Stimulated activated CD4-positive, alpha-beta T cell treated with anti-CD3 and anti-CD28 coated beads, Interleukin-15, amount 100 ng/mL, for 24 hours (primary cell): ENCODE measurements at regions not wholly inside any gene's neighbourhood (a gene's known extent, or its start where the extent isn't known, plus 50 kb on each side); places are given as distances from the start of the nearest gene placed in this dataset.

Experiments used
- DNase-seq: peaks from one replicate; pipeline ENCODE4 v3.0.0-alpha.2; 2020

DNA sequence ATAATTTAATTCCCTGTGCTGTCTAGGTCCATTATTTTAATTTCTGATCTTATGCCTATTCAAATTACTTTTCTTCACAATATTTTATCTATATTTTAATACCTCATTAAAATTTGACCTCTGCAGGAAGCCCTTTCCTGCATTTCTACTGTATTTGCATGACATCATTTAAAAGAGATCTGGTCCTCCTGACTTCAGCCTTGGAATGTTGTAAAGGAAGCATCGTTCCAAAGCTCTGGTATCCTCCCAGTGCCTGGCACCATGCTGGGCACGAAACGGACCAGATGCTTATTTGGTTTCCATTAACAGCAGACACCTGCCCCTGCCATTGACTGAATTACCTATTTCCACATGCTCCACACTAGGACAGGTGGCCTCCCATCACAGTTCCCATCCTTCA is 247.5 kb downstream of the KLF6 start:
- DNase-seq = no peak

DNA sequence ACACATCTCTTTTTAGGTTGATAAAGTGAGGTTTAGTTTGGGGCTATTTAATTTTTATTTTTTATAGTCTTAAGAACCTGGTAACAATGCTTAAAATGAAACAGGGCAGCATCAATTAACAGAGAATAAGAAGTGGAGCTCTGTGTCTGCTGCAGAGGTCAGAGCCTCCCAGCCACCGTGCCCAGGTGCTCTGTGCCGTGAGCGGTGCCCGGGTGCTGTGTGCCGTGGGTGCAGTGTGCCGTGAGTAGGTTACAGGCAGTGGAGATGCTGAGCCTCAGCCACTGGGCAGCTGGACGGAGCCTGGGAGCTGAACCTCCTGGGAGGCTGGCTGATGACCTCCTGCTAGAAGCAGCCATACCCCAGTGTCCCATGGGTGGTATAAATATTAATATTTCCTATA is 250.0 kb downstream of the KLF6 start:
- no peak for DNase-seq

DNA sequence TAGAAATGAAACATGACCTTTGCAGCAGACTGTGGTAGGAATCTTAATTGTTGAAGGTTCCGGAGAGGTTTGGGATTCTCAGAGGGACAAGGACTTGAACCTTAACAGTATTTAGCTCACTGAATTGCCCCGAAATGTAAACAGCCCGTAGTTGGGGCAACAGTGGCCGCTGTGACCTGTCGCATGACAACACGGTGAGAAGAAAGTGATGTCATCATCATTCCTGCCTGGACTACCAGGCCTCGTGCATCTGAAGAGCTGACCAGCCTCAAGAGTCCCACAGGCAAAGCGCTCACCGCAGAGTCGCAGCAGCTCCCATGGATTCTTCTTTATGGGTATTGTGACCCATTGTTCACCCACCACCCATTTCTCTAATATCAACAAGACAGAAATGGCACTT is 250.6 kb downstream of the KLF6 start:
- DNase-seq = no peak

DNA sequence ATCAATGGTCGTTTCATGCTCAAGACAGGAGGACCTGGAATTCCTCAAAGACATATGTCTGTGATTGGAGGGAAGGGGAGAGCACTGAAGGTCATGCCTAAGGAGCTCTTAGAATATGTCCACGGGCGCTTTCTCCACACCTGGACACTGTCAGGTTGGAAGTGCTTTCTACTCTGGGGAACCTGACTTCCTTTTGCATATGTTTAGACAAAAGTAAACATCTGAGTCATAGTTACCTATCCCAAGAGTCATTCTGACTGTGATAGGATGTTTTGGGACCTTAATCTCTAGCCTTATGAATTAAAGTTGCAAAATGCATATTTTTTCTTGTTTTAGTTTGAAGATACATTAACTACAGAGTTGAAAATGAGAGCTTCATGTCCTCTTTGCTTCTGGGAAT is 251.7 kb downstream of the KLF6 start:
- no peak for DNase-seq

DNA sequence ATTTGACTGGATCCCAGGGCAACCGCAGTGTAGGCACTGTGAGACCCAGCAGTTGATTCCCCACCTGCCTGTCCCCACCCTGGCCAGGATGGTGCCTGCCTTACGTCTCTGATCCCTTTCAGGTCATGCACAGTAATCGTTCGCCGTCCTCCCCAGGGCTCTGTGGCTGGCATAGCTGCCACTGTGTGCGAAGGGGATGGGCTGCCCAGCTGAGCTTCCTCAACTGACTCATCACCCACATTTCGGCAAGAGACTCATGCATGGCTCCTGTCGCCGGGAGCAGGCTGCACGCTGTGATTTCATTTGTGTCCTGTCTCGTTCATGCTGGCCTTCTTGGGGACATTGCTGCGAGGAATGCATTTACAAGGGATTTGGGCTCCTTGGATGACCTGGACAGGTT is 252.4 kb downstream of the KLF6 start:
- DNase-seq = no peak

DNA sequence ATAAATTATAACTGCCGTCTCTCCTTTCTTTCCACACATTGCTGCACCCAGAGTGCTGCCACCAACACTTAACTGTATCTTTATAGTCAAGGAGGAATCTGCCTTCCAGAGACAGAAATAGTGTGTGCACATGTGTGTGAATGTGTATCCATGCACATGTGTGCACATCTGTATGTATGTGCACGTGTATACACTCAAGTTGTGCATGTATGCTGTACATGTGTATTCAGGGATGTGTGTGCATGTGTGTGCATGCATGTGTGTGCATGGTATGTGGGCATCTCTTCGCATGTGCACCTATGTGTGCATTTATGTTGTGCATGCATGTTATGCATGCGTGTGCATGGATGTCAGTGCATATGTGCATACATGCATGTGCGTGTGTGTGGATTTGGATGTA is 253.3 kb downstream of the KLF6 start:
- DNase-seq = no peak

DNA sequence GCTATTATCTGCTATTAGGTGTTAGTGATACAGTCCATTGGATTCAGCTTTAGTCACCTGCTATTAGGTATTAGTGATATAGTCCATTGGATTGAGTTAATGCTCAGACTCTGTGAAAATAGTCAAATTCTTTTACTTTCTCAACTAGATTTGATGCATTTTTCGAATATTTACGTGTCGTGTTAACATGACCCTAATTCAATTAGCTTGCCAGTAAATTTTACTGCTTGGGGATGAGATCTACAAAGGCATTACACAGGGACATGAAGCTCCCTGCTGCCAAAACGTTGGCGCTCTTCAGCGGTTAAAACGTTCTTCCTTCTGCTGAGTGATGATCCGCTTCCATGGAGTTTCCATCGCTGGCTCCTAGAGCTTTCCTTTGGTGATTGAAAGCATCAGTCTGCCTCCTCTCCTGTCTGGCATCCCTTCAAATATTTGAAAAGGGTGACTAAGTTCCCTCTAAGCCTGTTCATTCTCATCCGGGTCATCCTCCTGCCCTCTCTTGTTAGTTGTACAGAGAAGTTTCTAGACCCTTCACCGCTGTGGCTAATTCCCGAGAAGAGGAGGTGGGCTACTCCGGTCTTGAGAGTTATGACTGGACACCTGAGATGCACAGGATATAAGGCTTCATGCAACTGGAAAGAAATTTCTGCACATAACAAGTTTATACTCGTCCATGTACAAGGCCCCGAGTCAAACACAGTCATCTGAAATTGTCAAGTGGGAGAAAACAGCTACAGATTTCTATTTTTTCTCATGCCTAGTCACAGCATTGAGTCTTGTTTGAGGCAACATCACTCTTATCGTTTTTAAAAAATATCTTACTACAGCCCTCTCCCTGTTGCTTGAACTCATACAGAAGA is 254.0 kb downstream of the KLF6 start:
- DNase-seq = no peak

DNA sequence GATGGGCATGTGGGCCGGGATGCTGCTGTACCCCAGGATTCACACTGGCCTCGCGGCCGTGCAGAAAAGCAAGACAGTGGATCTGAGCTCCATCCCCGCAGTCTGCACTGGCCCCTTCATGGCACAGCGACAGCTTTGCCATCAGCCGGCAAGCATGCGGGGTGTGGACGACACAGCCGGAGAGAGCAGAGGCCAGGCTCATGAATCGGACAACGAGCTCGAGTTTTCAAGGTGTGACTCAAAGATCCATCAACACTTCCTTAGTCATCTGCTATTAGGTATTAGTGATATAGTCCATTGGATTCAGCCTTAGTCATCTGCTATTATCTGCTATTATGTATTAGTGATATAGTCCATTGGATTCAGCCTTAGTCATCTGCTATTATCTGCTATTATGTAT is 254.7 kb downstream of the KLF6 start:
- no peak for DNase-seq

DNA sequence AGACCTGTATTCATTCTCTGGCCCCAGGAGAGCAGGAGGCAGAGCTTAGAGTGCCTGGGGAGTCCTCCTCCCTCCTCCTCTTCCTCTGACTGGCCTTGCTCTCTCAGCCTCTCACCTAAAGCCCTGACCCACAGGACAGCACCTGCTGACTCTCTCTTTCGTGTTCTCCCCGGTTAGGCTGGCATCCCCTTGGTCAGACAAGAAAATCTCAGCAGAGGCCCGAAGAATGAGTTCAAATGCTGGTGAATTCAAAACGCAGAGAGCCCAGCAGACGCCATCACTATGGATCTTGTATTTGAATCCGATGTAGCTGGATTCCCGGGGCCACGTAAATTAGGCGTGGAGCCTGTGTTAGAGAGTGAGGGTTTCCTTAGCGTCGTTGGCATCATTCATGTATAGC is 255.3 kb downstream of the KLF6 start:
- DNase-seq = no peak

DNA sequence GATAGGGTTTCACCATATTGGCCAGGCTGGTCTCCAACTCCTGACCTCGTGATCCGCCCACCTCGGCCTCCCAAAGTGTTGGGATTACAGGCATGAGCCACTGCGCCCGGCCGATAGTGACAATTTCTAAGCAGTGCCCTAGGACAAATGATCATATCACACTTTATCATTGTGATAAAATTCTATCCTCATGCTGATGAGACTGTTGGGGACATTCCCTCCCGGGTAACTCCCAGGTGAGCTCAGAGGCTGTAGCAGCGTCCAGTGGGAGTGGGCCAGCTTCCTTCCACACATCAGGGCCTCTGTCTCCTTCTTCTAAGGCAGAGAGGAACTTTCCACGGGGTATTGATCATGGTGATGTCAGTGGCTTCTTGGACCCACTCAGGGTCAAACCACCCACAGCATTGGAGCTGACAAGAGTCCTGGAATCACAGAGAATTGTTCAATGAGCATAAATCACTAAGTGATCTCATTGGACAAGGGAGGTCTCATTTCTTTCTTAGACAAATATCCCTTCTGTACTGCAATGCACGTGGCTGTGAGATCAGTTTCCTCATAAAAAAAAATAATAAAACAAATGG is 256.1 kb downstream of the KLF6 start:
- DNase-seq = no peak

DNA sequence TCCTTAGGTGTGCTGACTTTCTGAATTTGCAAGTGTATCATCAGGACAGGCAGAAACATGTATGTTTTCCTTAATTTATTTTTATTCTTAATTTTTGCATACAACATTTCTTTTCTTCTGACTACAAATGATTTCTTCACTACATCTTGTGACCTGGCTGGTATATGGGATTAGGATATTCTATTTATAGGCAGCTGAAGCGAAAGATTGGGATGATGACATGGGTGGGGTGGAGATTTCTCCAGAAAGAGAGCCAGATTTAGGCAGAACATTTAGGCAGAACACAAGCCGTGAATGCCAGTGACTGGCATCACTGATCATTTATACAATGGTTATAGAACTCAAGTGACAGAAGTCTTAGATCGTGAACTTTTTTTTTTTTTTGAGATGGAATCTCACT is 256.7 kb downstream of the KLF6 start:
- no peak for DNase-seq

DNA sequence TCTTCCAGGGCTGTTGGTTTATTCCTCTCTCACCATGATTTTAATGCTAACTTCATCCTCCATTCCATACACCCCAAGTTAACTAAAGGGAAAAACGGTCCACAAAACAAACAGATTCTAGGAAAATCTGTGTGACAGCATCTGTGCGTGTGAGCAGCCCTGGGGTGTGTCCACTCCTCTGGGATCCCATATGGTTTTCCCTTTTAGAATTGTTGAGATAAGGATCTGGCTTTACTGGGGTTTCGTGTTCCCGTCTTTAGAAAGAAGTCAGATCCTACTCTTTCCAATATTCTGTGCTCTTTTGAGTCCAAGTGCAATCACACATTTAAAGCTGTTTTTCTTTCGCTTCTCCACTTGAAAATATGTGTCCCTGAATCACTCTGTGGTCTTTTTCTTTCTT is 257.1 kb downstream of the KLF6 start:
- no peak for DNase-seq

DNA sequence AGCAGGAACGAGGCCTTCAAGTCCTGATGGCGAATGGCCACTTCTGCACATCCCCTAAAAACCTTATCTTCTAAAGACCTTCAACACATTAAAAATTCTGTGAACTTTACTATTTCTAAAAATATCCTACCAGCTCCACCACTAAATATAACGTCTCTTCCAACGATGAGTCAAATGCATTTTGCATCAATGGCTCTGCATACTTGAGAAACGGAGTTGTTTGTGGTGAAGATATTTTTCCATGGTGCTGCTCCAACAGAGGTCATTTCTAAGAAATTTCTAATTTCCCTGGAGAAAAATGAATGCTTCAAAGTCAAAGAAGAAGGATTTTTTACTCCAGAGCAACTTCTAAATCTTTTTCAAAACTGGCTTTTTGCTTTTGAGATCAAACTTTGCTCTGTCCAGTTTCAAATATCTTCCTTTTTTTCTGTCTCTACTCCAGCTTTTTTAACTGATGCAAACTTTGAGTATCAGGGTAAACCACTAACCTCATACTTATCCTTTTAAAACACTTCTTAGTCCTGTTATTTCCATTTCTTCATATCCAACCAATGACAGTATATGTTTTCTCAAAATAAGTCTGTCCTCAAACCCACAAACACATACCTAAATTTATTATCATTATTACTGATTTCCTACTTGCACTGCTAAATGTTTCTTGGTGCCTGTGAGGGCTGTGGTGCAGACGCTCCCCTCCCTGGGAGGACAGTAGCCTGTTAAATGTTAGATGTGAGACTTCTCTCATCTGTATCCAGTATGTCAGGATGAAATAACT is 258.1 kb downstream of the KLF6 start:
- no peak for DNase-seq

DNA sequence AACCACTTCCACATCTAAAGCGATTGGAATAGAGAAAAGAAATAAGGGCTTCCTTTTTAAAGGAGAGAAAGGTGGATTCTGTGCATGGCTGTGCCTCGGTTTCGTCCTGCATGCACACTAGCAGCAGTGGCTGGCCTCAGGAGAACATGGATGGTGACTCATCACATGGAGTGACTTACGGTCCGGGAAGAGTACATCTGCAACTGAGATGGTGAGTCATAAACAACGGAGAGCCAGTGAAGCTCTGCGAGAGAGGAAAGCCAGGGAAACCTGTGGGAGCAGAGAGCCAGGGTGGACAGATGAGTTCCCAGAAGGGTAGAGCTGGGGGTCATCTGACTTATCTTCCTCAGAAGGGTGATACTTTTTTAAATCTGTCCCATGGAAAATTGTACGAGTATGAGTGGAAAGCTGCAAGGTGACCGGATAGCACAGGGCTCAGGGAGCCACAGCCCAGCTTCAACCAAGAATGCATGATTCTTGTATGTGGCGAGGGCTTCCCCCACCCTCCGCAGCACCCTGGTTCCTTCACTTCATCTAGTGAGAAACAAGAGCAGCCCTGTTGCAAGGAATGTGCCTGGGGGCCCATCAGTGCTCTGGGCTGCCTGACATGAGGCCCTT is 259.1 kb downstream of the KLF6 start:
- DNase-seq = no peak

DNA sequence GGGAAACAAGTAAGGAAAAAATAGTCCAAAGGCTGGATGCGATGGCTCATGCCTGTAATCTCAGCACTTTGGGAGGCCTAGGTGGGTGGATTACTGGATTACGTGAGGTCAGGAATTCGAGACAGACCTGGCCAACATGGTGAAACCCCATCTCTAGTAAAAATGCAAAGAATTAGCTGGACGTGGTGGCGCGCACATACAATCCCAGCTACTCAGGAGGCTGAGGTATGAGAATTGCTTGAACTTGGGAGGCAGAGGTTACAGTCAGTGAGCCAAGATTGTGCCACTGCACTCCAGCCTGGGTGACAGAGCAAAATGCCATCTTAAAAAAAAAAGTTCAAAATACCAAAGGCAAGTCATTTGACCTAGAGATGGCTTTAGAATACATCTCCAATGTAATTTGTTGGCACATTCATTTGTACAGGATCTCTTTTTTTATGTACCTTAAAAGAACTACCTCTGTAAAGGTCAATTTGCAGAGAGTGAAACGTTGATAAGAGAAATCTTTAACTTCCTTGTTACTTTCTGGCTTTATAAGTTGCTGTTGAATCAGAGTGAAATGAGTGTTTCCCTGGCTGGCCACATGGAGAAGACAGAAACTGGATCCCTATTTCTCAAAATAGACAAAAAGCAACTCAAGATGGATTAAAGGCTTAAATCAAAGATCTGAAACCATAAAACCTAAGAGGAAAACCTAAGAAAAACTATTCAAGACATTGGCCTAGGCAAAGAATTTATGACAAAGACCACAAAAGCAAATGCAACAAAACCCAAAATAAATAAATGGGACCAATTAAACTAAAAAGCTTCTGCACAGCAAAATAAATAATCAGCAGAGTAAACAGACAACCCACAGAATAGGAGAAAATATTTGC is 260.7 kb downstream of the KLF6 start:
- no peak for DNase-seq

DNA sequence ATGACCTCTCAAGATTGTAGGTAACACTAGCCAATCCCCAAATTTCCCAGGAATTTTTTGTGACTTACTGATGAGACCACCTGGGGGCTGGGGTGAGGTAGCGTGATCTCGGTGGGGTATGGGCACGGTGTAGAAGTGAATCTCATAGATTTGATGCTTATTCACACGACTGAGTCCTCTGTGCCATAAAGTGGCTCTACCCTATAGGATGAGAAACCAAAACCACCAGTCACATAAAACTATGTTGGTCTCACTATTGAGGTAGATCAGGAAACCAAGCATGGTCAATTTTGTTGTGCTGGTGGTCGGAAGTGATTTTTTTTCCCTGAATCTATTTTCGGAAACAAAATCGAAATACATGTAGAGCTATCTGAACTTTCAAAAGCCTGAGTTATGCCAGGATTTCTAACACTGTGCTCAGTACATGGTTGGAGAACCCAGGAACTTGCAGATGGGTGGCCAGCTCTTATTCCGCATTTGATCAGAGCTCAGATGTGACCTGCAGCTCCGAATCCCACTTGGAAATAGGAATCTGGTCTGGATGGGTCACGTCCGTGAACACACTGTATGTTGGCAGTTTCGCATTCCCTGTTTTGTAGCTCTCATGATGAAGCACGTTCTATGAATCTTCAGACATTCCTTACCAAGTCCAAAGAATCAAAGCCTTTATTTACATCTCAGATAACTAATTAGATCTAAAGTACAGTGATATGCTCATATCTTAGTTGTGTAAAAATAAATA is 261.5 kb downstream of the KLF6 start:
- DNase-seq = no peak

DNA sequence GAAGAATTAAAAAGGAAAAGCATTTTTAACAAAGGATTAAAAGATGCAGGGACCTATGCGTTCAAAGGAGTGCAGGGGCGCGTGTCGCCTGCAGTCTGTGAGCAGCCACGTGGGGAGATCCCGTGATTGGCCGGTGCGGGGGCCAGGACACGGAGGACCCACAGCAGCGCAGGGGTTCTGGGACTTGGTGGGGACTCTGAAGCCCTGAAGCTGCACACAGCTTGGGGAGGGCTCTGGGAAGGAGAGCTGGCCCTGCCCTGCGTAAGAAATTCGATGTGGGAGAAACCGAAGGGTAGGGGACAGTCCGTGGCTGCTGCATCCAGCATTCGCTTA is 268.1 kb downstream of the KLF6 start:
- DNase-seq = no peak

DNA sequence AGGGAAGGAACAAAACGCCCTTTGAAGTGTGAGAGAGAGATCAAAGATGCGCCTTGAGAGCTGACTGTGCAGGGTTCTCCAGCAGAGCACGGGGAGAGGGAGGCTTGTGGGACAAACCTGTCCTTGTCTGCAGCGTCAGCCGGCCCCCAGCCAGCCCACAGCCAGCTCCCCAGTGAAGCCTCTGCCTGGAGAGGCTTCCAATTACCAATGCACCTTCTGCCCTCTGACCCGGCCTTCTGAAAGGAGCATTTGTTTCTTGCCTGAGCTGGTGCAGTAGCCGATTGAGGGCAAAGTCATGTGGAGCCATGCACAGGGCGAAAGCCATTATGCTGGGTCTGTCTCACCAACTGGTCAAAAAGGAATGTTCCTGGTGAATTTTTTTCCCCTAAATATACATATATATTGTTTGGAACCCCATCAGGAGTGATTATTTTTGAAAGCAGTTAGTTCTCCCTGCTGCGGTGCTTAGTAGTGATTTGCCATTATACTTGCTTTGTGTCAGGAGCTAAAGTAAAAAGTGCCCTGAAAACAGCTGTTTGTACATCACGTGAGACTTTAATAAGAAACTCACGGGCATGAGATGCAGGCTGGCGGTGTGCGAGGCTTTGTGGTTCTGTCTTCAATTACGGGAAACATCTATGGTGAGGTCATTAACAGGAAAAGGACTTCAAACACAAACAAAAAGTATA is 268.6 kb downstream of the KLF6 start:
- DNase-seq = no peak

DNA sequence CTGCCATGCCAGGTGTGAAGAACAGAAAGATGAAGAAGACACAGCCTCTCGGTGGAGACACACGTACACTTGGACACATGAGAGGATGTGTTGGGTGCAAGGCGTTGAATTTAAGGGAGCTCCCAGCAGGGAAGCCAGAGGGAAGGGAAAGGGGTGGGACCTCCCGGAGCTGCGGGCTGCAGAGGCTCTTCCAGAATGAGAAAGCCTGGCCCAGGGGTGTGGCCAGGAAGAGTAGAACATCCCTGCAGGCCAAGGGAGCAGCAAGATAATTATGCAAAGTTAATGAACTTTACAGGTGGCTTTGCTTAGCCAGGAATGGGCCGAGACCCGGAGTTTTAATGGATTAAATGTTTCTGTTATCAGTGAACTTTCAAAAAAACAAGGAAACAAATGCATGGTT is 270.3 kb downstream of the KLF6 start:
- no peak for DNase-seq

DNA sequence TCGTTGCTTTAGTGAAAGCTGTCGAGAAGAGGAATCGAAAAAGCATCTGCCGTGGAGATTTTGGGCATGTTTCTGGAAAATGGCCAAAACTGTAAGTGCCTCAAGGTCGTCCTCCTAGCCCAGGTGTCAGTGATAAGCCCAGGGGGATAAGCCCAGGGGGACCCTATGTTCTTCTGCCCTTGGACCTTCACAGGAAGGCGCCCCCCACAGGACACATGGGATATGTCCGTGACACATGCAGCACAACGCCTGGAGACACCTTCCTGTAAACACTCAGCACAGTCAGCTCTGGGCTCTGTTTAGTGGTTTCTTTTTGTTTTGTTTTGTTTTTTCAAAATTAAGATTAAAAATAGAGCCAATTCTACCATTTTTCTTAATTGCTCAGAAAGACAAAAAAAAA is 272.7 kb downstream of the KLF6 start:
- DNase-seq = no peak

DNA sequence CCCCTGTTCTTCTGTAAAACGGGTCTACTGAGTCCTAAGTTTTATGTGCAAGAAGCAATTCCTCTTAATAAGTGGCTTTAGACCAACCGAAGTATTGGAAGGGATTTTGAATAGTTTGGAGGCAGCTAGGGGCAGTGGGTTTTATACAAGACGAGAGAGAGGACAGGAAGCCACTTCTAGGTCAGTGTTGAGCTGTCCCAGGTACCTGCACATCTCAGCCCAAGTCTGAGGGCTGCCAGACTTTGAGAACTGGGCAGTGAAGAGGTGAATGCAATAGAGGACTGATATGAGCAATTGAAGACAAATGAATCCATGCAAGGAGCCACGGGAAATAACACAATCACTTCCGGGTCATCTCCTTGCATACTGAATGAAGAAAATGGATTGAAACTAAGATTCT is 273.5 kb downstream of the KLF6 start:
- no peak for DNase-seq
